ENCODE measurements at regions not wholly inside any gene's neighbourhood (a gene's known extent, or its start where the extent isn't known, plus 50 kb on each side); places are given as distances from the start of the nearest gene placed in this dataset.

GRCh38 chr15:35657679-35658311 lies 111.8 kb upstream of the DPH6 start:
- DNase-seq (ENCODE audit: low spot score): no peak

DNA sequence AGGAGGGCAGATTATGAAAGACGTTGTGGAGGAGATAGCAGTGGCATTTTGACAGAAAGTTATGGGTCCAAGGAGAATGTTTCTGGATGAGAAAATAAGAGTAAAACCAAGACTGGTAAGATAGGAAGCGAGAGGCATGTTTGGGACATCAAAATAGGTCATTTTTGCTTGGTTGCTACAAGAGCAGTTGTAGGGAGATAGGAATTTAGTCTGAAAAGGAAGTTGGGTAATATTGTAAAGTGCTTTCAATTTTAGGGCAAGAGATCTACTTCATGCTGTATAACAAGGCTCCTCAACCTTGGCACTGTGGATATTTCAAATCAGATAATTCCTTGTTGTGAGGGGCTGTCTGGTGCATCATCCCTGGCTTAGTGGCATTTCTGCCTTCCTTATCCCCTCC lies 118.0 kb upstream of the DPH6 start:
- DNase-seq (ENCODE audit: low spot score): no peak

- DNase-seq (ENCODE audit: low spot score): no peak
Measured at GRCh38 chr15:35665896-35666536, 120.1 kb upstream of the DPH6 start.

- no peak for DNase-seq (ENCODE audit: low spot score)
Measured at GRCh38 chr15:35667908-35668307, 121.9 kb upstream of the DPH6 start.

DNA sequence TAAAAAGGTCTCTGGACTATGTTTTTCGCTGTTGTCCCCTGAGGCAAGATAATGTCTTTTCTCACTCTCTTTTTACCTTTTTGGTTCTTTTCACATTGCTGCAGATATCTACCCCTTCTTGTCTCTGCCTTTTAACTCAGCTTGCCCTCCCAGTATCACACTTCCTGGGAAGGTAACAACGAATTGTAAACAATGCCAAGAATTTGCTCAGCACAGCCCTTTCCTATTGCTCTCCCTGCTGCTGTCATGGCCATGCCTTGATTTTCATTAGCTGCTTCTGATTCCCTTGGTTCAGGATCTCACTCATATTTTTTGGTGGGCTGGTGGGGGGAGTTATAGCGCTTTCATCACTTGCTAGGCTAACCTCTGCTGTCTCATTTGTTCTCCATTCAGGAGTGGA lies 123.1 kb upstream of the DPH6 start:
- DNase-seq (ENCODE audit: low spot score): no peak

GRCh38 chr15:35669432-35670045 lies 123.6 kb upstream of the DPH6 start:
- no peak for DNase-seq (ENCODE audit: low spot score)

GRCh38 chr15:35671197-35671596 lies 125.2 kb upstream of the DPH6 start:
- no peak for DNase-seq (ENCODE audit: low spot score)

- DNase-seq (ENCODE audit: low spot score): no peak
Measured at GRCh38 chr15:35671981-35672380, 126.0 kb upstream of the DPH6 start.

DNA sequence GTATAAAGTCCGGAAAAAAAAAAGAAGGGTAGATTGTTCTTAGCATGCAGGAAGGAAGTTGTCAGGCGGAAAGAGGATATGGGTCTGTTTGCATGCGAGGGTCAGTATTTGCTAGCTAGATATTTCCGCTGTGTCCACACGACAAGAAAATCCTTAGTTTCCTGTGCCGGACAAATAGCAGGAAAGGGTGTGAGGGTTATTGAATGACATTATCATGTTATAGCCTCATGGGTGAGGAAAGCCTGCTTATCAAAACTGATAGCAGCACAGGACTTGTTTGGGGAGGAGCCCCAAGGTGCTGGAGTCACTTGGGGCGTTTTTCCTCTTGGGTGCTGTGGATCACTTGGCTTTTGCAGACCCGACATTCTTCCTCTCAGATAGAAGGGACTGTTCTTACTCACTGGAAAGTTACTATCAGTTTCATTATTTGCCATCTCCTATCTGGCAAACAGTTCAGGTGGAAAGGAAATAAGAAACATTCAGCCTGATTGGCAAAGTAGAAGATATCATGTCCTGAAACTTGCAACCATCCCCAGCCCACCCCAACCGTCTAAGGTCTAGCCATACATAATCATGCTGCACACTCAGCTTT lies 127.2 kb upstream of the DPH6 start:
- DNase-seq (ENCODE audit: low spot score): no peak

- no peak for DNase-seq (ENCODE audit: low spot score)
Measured at GRCh38 chr15:35674873-35675781, 129.2 kb upstream of the DPH6 start.

GRCh38 chr15:35678774-35679173 lies 132.8 kb upstream of the DPH6 start:
- DNase-seq (ENCODE audit: low spot score): no peak

GRCh38 chr15:35679186-35679585 lies 133.2 kb upstream of the DPH6 start:
- no peak for DNase-seq (ENCODE audit: low spot score)

GRCh38 chr15:35680951-35681350 lies 135.0 kb upstream of the DPH6 start:
- DNase-seq (ENCODE audit: low spot score): no peak

GRCh38 chr15:35686347-35686746 lies 140.4 kb upstream of the DPH6 start:
- DNase-seq (ENCODE audit: low spot score): no peak

DNA sequence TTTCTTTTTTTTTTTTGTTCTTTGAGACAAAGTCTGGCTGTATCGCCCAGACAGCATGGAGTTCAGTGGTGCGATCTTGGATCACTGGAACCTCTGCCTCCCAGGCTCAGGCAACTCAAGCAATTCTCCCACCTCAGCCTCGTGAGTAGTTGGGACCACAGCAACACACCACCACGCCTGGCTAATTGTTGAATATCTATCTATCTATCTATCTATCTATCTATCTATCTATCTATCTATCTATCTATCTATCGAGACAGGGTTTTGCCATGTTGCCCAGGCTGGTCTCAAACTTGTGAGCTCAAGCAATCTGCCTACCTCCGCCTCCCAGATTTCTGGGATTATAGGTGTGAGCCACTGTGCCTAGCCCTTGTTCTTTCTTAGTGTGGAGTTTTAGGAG lies 143.3 kb upstream of the DPH6 start:
- DNase-seq (ENCODE audit: low spot score): no peak

DNA sequence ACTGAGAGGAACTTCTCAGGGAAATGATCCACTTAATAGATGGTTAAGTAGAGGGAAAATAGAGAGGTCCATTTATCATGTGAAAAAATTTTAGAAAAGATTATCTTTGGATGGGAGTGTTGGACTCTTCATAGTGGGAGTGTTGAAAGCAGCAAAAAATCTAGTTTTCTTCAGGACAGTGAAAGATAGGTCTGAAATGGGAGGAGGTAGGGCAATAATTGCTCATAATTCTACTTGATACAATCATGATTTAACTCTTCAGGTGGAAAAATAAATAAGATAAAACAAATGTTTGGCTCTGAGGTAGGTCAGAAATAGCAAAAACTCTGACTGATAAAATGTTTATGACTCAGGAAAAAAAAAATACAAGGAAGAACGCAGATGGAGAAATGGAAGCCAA lies 144.1 kb upstream of the DPH6 start:
- no peak for DNase-seq (ENCODE audit: low spot score)

- DNase-seq (ENCODE audit: low spot score): no peak
Measured at GRCh38 chr15:35690698-35691116, 144.7 kb upstream of the DPH6 start.

- DNase-seq (ENCODE audit: low spot score): no peak
Measured at GRCh38 chr15:35691173-35691761, 145.3 kb upstream of the DPH6 start.

GRCh38 chr15:35691891-35692867 lies 146.2 kb upstream of the DPH6 start:
- no peak for DNase-seq (ENCODE audit: low spot score)

- DNase-seq (ENCODE audit: low spot score): no peak
Measured at GRCh38 chr15:35693286-35693685, 147.3 kb upstream of the DPH6 start.

- no peak for DNase-seq (ENCODE audit: low spot score)
Measured at GRCh38 chr15:35693886-35694285, 147.9 kb upstream of the DPH6 start.

All from LoVo (cell line).